Lower lobe of right lung (tissue), 2 donors: ENCODE measurements at regions not wholly inside any gene's neighbourhood (a gene's known extent, or its start where the extent isn't known, plus 50 kb on each side); places are given as distances from the start of the nearest gene placed in this dataset.

ENCODE experiments used
- ATAC-seq, 2 donors: fragments of 200-7000 bp; cut with Tn5 transposase; one replicate each; pipeline ENCODE4 v1.9.1; 2020 to 2022; ENCODE audit warnings: mild to moderate bottlenecking in 2 of 2, moderate library complexity in 2 of 2
- DNase-seq: peaks from one replicate; pipeline ENCODE4 v3.0.0-alpha.2; 2020
- H3K27ac ChIP-seq: fragments of 200-600 bp; one replicate; pipeline ENCODE4 v1.8.0; 2022
- H3K27me3 ChIP-seq: fragments of 200-600 bp; one replicate; pipeline ENCODE4 v1.8.0; 2022; ENCODE audit warnings: low read depth
- H3K36me3 ChIP-seq: fragments of 200-600 bp; one replicate; pipeline ENCODE4 v1.8.0; 2022; ENCODE audit warnings: mild to moderate bottlenecking
- H3K4me1 ChIP-seq: fragments of 200-600 bp; one replicate; pipeline ENCODE4 v1.8.0; 2022
- H3K4me3 ChIP-seq: fragments of 200-600 bp; one replicate; pipeline ENCODE4 v1.8.0; 2022; ENCODE audit warnings: mild to moderate bottlenecking
- H3K9me3 ChIP-seq: fragments of 200-600 bp; one replicate; pipeline ENCODE4 v1.8.0; 2022
- CTCF ChIP-seq: fragments of 200-600 bp; IDR thresholded peaks from one replicate; pipeline ENCODE4 v1.8.0; 2022; ENCODE audit warnings: antibody characterized with exemption, mild to moderate bottlenecking
- intact Hi-C: fragments of 100-400 bp; cut with DNase I; formaldehyde crosslinking; loops from one replicate; pipeline ENCODE4 v1.11.0; 2022
- donor health status: DM: no; HTN: yes; CAD: no; lungs with severe emphysema.

- H3K4me1 ChIP-seq = no peaks in the 10 kb centered on the region
- no peaks in the 10 kb centered on the region for H3K27me3 ChIP-seq
- TF ChIP-seq CTCF = no peak
- no peak overlapping the region for H3K4me3 ChIP-seq
- ATAC-seq (no peak), DNase-seq (no peak)
- H3K36me3 ChIP-seq = no peaks in the 10 kb centered on the region
- no peaks in the 10 kb centered on the region for H3K9me3 ChIP-seq
- H3K27ac ChIP-seq = no peak overlapping the region
- intact Hi-C loops = no loop called here
These were observed 90.6 kb downstream of the SKA1 start for GRCh38 chr18:50465211-50466153.

GRCh38 chr18:50466634-50467033, 91.8 kb downstream of the SKA1 start:
- DNase-seq = no peak
- no peak for ATAC-seq
- Histone ChIP-seq H3K36me3 (no peaks in the 10 kb centered on the region), H3K27ac (no peak overlapping the region), H3K4me1 (no peaks in the 10 kb centered on the region), H3K9me3 (no peaks in the 10 kb centered on the region), H3K4me3 (no peak overlapping the region), H3K27me3 (no peaks in the 10 kb centered on the region)
- TF ChIP-seq CTCF = no peak
- intact Hi-C loops = no loop called here

- no peak for DNase-seq
- TF ChIP-seq CTCF = no peak
- H3K9me3 ChIP-seq = no peaks in the 10 kb centered on the region
- no peak overlapping the region for H3K4me3 ChIP-seq
- H3K27me3 ChIP-seq = no peaks in the 10 kb centered on the region
- intact Hi-C loops = no loop called here
- no peaks in the 10 kb centered on the region for H3K36me3 ChIP-seq
- ATAC-seq = no peak
- no peaks in the 10 kb centered on the region for H3K4me1 ChIP-seq
- no peak overlapping the region for H3K27ac ChIP-seq
These were observed 91.1 kb upstream of the MAPK4 start for GRCh38 chr18:50468807-50469206.

- Histone ChIP-seq H3K4me3 (no peak overlapping the region), H3K27me3 (no peaks in the 10 kb centered on the region), H3K9me3 (no peaks in the 10 kb centered on the region), H3K4me1 (no peaks in the 10 kb centered on the region), H3K36me3 (no peaks in the 10 kb centered on the region), H3K27ac (no peak overlapping the region)
- intact Hi-C loops = no loop called here
- DNase-seq (no peak), ATAC-seq (no peak)
- no peak for TF ChIP-seq CTCF
These were observed 90.5 kb upstream of the MAPK4 start for GRCh38 chr18:50469380-50469781.

GRCh38 chr18:50472941-50473340, 86.9 kb upstream of the MAPK4 start:
- Histone ChIP-seq H3K27ac (no peak overlapping the region), H3K36me3 (no peaks in the 10 kb centered on the region), H3K27me3 (no peaks in the 10 kb centered on the region), H3K4me3 (no peak overlapping the region), H3K9me3 (no peaks in the 10 kb centered on the region), H3K4me1 (no peaks in the 10 kb centered on the region)
- ATAC-seq = no peak
- no peak for DNase-seq
- no peak for TF ChIP-seq CTCF
- intact Hi-C loops = no loop called here
